GM21390 (cell line): ENCODE measurements at regions not wholly inside any gene's neighbourhood (a gene's known extent, or its start where the extent isn't known, plus 50 kb on each side); places are given as distances from the start of the nearest gene placed in this dataset.
"Not testable (repeated sequence)": the region's sequence is repeated elsewhere in the genome, so short reads cannot be mapped to it uniquely, and the experiment has no call there.

ENCODE experiments used
- ATAC-seq: cut with Tn5 transposase; IDR thresholded peaks from one replicate; pipeline ENCODE4 v1.9.1; 2021; ENCODE audit not compliant: unreplicated experiment

DNA sequence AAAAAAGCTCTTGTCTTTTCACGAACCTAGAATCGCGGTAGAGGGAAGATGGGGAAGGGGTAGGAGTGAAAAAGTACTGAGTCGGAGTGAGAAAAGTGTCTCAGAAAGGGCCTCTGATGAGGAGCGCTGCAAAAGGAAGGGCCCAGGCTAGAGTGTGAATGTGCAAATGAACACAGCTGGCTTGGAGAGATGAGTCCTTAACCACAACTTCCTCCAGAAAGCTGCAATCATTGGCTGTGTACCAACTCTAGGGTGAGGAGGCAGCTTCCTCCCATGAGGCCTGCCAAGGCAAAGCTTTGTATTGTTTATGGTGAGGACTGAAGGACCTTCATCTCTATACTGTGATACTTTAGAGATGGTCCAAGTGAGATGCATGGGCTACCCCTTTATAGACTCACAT lies 566.9 kb upstream of the ANO5 start:
- no peak for ATAC-seq

DNA sequence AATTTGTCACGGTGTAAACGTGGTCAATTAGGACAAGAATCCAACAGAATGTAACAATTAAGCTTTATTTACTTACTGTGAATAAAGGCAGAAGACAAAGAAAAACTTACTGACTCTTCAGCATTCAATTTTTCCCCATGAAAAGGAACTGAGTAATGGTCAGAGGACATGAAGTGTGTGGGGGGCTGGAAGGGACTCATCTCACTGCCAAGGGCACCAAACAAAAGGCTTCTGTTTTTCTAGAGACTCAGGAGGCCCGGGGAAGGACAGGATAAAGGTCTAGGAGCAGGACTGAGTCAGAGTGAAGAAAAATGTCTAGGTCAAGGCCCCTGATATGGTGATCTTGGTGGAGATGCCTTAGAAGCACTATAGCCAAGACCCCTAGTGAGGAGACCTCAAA lies 564.2 kb upstream of the ANO5 start:
- no peak for ATAC-seq

DNA sequence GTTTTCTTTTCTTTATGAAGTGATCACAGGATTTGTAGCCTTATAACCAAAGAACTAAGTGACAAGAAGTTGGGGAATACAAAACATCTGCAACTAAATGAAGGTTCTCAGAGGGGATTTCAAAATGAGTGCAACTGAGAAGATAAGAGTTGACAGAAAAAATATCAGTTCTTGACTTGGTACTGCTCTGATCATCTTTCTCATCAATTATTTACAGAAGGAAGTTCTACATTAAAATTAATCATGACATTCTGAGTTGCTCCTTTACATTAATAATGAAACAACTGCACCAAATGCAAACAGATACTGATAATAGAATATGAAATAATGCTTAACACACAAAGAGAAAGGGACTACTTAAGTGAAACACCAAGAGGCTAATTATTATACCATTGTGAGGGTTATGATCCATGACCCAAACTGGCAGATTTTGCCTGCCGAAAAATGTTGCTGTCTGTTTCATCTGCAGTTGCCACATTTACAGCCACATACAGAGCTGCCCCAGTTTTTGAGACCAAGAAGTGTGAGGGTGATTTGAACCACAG lies 561.9 kb upstream of the ANO5 start:
- no peak for ATAC-seq

DNA sequence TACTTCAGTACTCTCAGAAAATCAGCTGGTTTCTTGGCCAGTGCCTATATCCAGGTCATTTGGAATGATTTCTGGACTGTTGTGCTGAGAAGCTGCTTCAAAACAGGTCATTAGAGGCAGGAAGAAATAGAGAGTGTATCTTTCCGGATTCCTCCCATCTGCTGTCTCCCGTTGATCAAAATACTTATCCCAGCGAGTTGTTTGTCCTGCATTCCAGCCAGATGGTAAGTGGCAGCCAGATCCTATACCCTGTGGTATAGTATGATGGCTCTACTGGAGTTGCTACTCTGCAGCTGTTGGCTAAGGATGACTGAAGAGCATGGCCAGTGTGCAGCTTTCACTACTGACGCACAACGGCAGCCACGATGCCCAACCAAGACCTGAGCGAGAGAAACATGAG lies 560.9 kb upstream of the ANO5 start:
- no peak for ATAC-seq

DNA sequence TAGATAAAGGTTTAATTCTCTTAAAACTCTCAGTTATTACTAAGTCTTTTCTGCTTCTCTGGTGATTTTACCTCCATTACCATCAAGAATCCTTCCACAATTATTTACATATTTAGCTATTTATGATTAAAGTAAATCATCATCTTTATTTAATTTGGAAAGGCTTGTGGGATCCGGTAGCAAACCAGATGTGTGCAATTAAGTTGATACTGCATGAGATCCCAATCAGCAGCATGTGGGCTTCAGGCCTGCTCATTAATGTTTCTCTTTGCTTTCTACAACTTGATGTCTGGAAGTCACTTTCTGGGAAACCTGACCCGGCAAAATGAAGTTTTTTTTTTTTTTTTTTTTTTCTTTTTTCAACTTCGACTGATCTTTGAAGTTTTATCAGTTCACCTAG lies 558.4 kb upstream of the ANO5 start:
- ATAC-seq: no peak

DNA sequence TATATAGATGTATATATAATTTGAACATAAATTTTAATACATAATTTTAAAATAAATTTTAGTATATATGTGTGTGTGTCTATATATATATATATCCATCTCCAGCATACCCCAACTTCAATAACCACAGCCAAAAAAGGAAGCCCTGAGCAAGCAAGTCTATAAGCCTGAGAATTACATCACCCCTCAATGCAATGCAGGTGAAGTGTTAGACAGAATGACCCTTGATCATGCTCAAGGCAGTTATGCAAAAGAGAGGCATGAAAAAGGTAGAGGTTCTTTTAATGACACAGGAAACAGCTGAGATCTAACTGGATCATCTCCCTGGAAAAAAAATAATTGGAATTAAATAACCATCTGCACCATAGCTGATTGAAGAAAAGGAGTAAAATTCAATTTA lies 557.9 kb upstream of the ANO5 start:
- no peak for ATAC-seq

DNA sequence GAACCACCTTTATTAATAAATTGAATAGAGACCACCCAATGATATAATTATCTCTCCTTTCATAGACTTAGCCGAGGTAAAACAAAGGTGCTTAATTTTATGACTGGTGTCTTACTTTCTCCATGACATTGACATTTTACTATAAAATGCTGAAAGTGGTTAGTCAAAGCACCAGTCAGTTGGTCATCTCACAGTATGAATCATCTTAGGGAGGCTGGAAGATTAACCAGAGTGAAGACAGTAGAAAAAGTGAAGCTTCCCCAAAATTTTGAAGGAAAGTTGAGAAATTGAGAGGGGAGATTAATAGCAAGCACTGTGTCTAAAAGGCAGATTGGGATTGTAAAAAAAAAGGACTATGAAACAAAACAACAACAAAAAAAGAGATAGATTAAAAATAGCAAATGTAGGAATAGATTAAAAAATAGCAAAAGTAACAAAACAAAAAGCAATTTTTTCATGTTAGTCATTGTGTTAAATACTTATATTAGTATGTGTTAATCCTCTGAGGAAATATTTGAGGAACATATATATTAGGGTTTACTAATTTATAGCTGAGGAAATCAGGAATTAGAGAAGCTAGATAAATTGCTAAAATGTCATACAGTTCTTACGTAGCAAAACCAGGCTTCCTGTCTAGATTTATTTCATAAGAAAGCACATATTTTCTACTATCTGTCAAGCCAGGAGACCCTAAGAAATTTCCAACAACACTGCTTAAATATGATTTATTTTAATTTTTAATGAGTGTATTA lies 557.3 kb upstream of the ANO5 start:
- ATAC-seq: no peak

DNA sequence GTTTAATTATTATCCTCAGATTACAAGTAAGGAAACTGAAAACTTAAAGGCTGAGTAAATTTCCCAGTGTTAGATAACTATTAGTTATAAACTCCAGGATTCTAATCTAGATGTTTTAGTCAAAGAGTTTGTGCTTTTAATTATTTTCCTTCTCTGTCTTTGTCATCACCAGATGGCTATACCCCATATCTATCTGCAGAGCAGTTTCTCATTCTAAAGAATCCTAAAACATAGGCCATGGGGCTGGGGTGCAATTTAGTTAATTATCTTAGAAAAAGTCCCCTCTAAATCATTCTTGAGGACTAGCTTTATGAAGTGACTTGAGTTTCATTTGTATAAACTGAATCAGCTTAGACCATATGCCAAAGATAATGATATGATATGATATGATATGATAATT lies 556.3 kb upstream of the ANO5 start:
- no peak for ATAC-seq

DNA sequence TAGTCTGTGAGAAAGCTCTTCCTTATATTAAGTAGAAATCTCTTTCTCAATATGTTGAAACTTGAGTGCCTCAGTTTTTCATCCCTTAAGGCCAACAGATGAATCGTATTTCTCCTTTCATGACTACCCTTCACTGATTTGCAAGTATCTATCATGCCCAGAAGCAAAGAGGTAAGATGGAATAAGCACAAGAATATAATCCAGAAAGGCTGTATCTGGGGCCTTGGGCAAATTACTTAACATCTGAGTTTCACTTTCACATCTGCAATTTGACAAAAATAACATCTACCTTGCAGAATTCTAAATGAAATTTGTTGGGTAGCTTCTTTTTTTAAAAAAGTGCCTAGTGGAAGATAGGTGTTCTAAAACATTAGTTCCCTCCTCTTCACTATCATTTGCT lies 552.4 kb upstream of the ANO5 start:
- no peak for ATAC-seq

DNA sequence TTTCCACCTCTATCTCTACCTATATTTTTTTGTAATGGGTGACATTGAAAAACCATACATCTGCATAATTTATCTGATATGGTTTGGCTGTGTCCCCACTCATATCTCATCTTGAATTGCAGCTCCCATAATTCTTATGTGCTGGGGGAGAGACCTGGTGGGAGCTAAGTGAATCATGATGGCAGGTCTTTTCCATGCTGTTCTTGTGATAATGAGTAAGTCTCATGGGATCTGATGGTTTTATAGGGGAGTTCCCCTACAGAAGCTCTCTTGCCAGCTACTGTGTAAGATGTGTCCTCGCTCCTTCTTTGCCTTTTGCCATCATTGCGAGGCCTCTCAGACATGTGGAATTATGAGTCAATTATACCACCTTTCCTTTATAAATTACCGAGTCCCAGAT lies 551.0 kb upstream of the ANO5 start:
- ATAC-seq: no peak

DNA sequence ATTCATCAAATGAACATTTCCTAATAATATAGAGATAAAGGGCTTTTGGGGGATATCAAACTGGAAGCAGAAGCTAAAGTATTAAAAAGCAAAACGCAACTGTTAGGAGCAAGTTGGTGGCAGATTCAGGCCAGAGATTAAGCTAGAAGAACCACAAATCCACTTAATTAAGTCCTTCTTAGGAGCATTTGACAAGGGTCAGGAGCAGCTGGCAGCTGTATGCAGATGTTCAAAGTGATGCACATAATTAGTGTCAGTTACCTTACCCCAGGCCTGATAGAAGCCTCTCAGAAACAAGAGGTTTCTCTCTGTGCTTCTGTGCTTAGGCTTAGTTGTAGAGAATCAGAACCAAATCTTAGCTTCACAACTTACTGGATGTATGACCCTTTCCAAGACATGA lies 546.5 kb upstream of the ANO5 start:
- ATAC-seq: no peak

DNA sequence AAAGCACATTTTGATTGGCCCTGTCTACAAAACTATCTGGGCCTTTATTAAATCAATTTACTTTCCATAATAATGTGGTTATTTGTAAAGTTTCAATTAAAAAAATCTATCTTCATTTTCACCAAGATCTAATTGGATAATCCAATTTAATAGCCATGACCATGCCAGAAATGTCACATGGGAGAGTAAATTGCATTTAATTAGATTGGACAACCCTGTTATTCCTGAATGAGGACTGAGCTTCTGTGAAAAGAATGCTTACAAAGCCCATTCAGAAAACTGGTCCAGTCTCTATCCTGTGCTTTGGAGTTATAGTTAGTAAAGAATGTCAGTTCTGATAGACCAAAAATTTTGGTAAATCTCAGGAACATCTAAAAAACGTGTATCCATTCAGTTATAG lies 541.9 kb upstream of the ANO5 start:
- no peak for ATAC-seq

DNA sequence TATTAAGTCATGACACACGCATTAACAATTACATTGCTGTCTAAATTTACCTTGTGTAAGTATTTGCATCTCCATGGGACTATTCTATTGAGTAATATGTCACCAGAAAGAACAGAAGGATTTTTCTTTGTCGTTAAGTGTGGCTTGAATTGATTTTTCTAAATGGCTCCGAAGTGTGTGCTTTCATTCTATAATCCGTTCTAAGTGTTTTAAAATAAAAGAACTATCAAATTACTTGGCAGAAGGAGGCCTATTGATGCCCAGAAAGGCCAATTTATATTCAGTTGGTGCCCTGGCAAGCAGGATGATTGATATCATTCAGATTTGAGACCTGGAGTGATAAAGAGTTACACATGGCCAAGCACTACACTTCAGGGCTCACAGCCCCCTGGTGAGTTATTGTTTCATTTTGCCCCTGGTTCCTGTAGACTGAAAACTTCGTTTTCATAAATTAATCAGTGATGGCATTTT lies 538.9 kb upstream of the ANO5 start:
- no peak for ATAC-seq

DNA sequence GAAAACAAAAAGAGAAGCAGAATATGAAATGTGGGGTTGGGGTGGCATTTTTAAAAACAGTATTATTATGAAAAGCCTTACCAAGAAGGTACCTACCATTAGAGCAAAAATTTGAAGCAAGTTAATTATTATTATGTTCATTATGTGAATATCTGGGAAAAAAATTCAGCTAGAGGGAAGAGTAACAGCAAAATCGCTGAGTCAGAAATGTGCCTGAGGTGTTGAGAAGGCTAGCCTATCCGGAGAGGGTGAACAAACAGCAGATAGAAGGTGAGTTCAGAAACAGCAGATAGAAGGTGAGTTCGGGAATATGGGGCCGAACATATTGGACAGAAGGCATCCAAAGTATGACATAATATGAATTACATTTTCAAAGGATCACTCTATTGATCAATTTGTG lies 536.8 kb upstream of the ANO5 start:
- no peak for ATAC-seq

DNA sequence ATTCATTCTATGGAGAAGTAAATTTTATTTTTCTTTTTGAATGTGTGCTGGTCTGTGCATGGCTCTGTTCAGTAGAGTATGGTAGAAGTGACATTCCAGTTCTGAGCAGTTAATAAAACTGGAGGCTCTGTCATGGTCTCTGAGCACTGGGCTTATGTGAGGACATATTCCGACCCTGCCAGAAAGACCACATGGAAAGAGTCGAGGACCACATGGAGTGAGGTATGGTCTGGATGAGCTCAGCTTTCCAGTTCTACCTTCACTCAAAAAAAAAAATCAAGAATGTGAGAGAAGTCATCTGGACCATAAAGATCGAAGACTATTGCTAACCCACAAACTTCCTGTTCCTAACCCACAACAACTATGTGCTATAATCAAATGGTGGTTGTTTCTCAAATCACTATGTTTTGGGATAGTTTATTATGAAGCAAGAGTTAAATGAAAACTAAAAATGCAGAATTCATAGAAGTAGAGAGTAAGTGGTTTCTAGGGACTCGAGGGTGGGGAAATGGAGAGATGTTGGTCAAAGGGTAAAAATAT lies 534.2 kb upstream of the ANO5 start:
- no peak for ATAC-seq

DNA sequence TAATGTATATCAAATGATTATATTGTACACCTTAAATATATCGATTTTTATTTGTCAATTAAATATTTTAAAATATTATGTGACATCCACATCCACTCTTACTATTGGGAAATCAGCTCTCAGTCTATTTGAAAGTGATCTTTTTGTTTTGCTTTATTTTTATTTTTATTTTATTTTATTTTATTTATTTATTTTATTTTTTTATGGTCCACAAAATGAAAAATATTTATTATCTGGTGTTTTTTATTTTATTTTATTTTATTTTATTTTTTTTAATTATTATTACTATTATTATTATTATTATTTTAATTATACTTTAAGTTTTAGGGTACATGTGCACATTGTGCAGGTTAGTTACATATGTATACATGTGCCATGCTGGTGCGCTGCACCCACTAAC lies 533.5 kb upstream of the ANO5 start:
- not testable (repeated sequence) for ATAC-seq

DNA sequence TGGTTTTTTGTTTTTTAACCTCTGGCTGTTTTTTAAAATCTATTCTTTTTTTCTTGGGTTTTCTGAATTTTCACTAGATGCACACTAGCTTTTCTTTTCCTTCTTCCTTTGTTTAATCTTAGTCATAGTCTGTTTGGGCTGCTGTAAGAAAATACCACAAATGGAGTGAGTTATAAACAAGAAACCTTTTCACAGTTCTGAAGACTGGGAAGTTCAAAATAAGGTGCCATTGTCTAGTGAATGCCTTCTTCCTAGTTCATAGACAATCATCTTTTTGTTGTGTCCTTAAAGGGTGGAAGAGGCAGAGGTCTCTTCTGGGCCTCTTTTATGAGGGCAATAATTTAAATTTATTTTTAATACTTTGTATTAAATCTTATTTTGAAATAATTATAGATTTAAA lies 532.9 kb upstream of the ANO5 start:
- no peak for ATAC-seq

DNA sequence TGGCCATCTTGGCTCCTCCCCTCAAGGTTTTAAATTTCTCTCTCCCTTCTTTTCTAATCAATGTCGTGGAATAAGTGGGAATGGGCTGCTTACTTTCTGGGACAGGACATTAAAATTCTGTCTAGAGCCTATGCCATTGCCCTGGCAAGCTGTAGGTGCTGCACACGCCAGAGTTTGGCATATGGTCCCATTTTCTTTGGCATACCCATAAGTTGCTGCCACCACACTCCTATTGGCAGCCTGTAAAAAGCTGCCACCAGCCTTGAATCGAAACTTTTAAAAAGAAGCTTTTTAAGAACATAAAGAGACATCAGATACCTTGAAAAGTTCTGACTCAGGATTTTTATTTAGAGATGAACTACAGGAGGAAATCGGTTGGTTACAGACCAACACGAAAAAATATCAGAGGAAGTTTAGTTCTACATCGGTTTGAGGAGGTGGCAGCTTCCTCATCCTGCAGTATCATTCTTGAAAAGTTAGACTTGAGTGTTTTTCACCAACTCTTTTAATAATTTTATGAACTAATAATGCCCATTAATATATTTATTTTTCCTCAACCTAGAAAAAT lies 517.8 kb upstream of the ANO5 start:
- ATAC-seq: no peak

DNA sequence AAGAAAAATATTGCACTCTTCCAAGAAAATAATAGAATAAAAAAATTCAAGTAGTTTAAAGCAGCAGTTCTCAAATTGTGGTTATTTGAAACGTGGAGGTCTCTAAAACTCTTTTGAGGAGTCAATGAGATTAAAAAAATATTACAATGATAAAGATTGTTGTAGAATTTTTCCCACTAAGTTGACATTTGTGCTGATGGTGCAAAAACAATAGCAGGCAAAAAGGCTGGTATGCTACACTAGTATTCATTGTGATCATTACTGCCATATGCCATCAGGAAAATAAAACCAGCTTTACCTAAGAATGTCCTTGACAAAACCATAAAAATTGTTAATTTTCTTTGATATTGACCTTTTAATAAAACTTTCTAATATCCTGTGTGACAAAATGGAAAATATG lies 505.2 kb upstream of the ANO5 start:
- no peak for ATAC-seq

DNA sequence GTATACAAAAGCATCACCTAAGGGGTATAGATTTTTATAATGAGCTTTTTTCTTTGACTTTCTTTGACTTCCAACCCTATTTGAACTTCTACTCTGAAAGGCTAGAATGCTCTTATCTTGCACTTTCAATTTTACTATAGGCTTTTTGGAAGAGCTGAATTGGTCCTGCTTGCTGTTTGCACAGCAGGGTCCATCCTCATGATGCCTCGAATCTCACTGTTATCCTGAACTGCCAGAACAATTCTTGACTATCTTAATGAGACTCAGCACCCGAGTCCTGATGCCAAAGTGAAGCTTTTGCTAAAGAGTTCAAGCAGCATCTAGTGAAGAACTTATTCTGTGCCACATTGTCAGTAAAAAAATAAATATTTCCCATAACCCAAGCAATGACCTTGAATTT lies 488.3 kb upstream of the ANO5 start:
- ATAC-seq: no peak

DNA sequence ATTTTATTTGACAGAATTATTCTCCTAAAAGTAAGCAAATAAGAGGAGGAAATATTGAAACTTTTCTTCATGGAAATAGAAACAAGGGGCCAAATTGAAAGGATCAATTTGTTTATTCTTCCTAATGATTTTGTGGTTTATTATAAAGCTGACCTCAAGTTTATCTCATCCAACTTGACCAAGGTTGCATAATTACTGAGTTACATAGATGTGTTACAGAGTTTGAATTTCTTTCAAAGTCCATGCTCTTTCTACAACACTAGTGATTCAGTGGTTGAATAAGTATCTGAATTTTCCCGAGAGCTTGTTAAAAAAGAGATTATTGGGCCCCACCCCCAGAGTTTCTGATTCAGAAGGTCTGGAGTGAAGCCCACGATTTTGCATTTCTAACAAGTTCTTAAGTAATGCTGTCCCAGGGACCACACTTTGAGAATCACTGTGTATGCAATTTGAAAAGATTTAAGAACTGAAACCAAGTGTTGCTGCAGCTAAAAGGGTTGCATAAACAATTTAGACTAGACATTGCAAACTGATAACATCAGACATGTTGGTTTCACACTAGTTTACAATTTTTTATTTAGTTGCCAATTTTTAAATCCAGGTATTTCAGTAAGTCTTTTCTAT lies 485.7 kb upstream of the ANO5 start:
- ATAC-seq: no peak

DNA sequence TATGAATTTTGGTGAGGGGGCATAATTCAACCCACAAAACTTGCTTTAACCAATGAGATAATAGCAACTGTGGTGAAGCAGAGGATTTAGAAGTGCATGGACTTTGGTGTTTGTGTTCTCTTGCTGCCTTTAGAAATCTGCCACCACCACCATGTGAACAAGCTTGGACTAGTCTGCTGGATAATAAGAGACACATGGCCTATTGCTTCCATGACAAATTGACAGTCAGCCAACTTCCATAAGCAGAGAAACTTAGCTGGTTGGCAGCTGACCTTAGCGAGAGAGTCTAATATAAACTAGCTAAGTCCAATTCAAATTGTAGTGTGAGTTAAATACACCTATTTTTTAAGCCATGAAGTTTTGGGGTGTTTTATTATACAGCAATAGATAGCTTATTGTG lies 482.1 kb upstream of the ANO5 start:
- no peak for ATAC-seq
